ENCODE measurements at regions not wholly inside any gene's neighbourhood (a gene's known extent, or its start where the extent isn't known, plus 50 kb on each side); places are given as distances from the start of the nearest gene placed in this dataset.

- TF ChIP-seq CTCF (IDR thresholded peaks at IDR 0.05) (no peak), POLR2A (IDR thresholded peaks at IDR 0.05) (no peak), EP300 (IDR thresholded peaks at IDR 0.05) (no peak), POLR2AphosphoS5 (IDR thresholded peaks at IDR 0.05) (no peak)
These were observed 104.5 kb upstream of the HNRNPU start for GRCh38 chr1:244968881-244969280.

Data from stomach (tissue), 4 donors.